ENCODE measurements at regions not wholly inside any gene's neighbourhood (a gene's known extent, or its start where the extent isn't known, plus 50 kb on each side); places are given as distances from the start of the nearest gene placed in this dataset.

GRCh38 chr13:34349091-34349722 is 531.3 kb downstream of the RFC3 start:
- H3K27me3 ChIP-seq (replicated peaks; ENCODE audit: control insufficient read depth, insufficient read depth, low read length) = no peaks in the 10 kb centered on the region
- no peak overlapping the region for H3K4me3 ChIP-seq (replicated peaks; ENCODE audit: low read depth, low read length)
- H3K36me3 ChIP-seq (ENCODE audit: control insufficient read depth, insufficient read depth, low read length) = no peaks in the 10 kb centered on the region
- DNase-seq (ENCODE audit: extremely low read depth, insufficient read length) = no peak
- TF ChIP-seq CTCF (IDR thresholded peaks at IDR 0.05; ENCODE audit: insufficient read depth, low read length, poor library complexity, severe bottlenecking) = no peak

- Histone ChIP-seq H3K27me3 (replicated peaks; ENCODE audit: control insufficient read depth, insufficient read depth, low read length) (no peaks in the 10 kb centered on the region), H3K36me3 (ENCODE audit: control insufficient read depth, insufficient read depth, low read length) (no peaks in the 10 kb centered on the region), H3K4me3 (replicated peaks; ENCODE audit: low read depth, low read length) (no peak overlapping the region)
- no peak for TF ChIP-seq CTCF (IDR thresholded peaks at IDR 0.05; ENCODE audit: insufficient read depth, low read length, poor library complexity, severe bottlenecking)
- DNase-seq (ENCODE audit: extremely low read depth, insufficient read length) = no peak
Measured at GRCh38 chr13:34350671-34351070, 532.7 kb downstream of the RFC3 start.

- DNase-seq (ENCODE audit: extremely low read depth, insufficient read length) = no peak
Measured at GRCh38 chr13:34351134-34351533, 533.2 kb downstream of the RFC3 start.

GRCh38 chr13:34352958-34353357 is 535.0 kb downstream of the RFC3 start:
- DNase-seq (ENCODE audit: extremely low read depth, insufficient read length) = no peak
- Histone ChIP-seq H3K4me3 (replicated peaks; ENCODE audit: low read depth, low read length) (no peak overlapping the region), H3K27me3 (replicated peaks; ENCODE audit: control insufficient read depth, insufficient read depth, low read length) (no peaks in the 10 kb centered on the region), H3K36me3 (ENCODE audit: control insufficient read depth, insufficient read depth, low read length) (no peaks in the 10 kb centered on the region)
- no peak for TF ChIP-seq CTCF (IDR thresholded peaks at IDR 0.05; ENCODE audit: insufficient read depth, low read length, poor library complexity, severe bottlenecking)

More at GRCh38 chr13:34351134-34351533, 533.2 kb downstream of the RFC3 start:
- H3K4me3 ChIP-seq (replicated peaks; ENCODE audit: low read depth, low read length) = no peak overlapping the region
- H3K27me3 ChIP-seq (replicated peaks; ENCODE audit: control insufficient read depth, insufficient read depth, low read length) = no peaks in the 10 kb centered on the region
- H3K36me3 ChIP-seq (ENCODE audit: control insufficient read depth, insufficient read depth, low read length) = no peaks in the 10 kb centered on the region
- TF ChIP-seq CTCF (IDR thresholded peaks at IDR 0.05; ENCODE audit: insufficient read depth, low read length, poor library complexity, severe bottlenecking) = no peak

GRCh38 chr13:34356686-34357434 is 538.9 kb downstream of the RFC3 start:
- H3K36me3 ChIP-seq (ENCODE audit: control insufficient read depth, insufficient read depth, low read length) = no peaks in the 10 kb centered on the region
- no peaks in the 10 kb centered on the region for H3K27me3 ChIP-seq (replicated peaks; ENCODE audit: control insufficient read depth, insufficient read depth, low read length)
- no peak for DNase-seq (ENCODE audit: extremely low read depth, insufficient read length)
- no peak for TF ChIP-seq CTCF (IDR thresholded peaks at IDR 0.05; ENCODE audit: insufficient read depth, low read length, poor library complexity, severe bottlenecking)
- H3K4me3 ChIP-seq (replicated peaks; ENCODE audit: low read depth, low read length) = no peak overlapping the region
